ENCODE measurements at regions not wholly inside any gene's neighbourhood (a gene's known extent, or its start where the extent isn't known, plus 50 kb on each side); places are given as distances from the start of the nearest gene placed in this dataset.

- Histone ChIP-seq H3K4me1 (ENCODE audit: control insufficient read depth, extremely low read depth, insufficient read depth, low read length) (no peaks in the 10 kb centered on the region), H3K36me3 (ENCODE audit: control insufficient read depth in 2 of 2, extremely low read depth in 1 of 2, insufficient read depth in 2 of 2, low read length in 2 of 2) (no peaks in the 10 kb centered on the region), H3K27me3 (ENCODE audit: control insufficient read depth in 2 of 2, insufficient read depth in 2 of 2, low read length in 2 of 2) (no peaks in the 10 kb centered on the region), H3K9me3 (replicated peaks; ENCODE audit: control insufficient read depth, insufficient read depth, low read length) (peaks cover 6% of the 10 kb centered on the region), H3K79me2 (ENCODE audit: control insufficient read depth, insufficient read depth, low read length) (no peaks in the 10 kb centered on the region), H4K20me1 (replicated peaks; ENCODE audit: control insufficient read depth, extremely low read depth, insufficient read depth, low read length) (no peaks in the 10 kb centered on the region), H3K9ac (replicated peaks; ENCODE audit: extremely low read depth, insufficient read depth, low read length) (no peak overlapping the region), H3K9me1 (replicated peaks; ENCODE audit: control insufficient read depth, extremely low read depth, insufficient read depth, low read length) (no peaks in the 10 kb centered on the region), H3K4me3 (replicated peaks in 1 of 3; ENCODE audit: insufficient read depth in 1 of 3, low read depth in 1 of 3, low read length in 3 of 3) (no peak overlapping the region), H3K4me2 (ENCODE audit: insufficient read depth, low read length) (no peak overlapping the region), H2AFZ (ENCODE audit: low read depth, low read length) (no peak overlapping the region), H3K27ac (ENCODE audit: insufficient read depth, low read depth, low read length) (no peak overlapping the region)
- dilution Hi-C loops (cut with MboI; ENCODE audit: extremely low pct_ligation_motif_present, low sequenced_read_pairs) = no loop called here
- BruUV-seq (replicated peaks) = no TSS peak
- TF ChIP-seq JUN (IDR thresholded peaks at IDR 0.05; ENCODE audit: borderline replicate concordance, insufficient read depth, insufficient read length, low read depth) (no peak), EZH2 (IDR thresholded peaks at IDR 0.05; ENCODE audit: borderline replicate concordance, low read depth, low read length, severe bottlenecking) (no peak), POLR2AphosphoS5 (IDR thresholded peaks at IDR 0.05; ENCODE audit: insufficient read depth, low read depth, low read length) (no peak), POLR2A (IDR thresholded peaks at IDR 0.05; ENCODE audit: low read depth, low read length) (no peak), FOS (IDR thresholded peaks at IDR 0.05; ENCODE audit: borderline replicate concordance, insufficient read depth, low read length) (no peak), MYC (IDR thresholded peaks at IDR 0.05; ENCODE audit: low read depth, low read length) (no peak), GATA2 (IDR thresholded peaks at IDR 0.05; ENCODE audit: insufficient read depth, insufficient read length, low read depth, low read length) (no peak), CTCF (IDR thresholded peaks at IDR 0.05; ENCODE audit: extremely low read depth in 1 of 2, insufficient read depth in 1 of 2, low read depth in 1 of 2, low read length in 2 of 2) (no peak), MAX (IDR thresholded peaks at IDR 0.05; ENCODE audit: insufficient read depth, insufficient read length) (no peak)
- POLR2A ChIA-PET = no interaction called here
- CTCF ChIA-PET = no interaction called here
- DNase-seq (ENCODE audit: low read depth, low spot score) (no peak), FAIRE-seq (no peak)
- intact Hi-C loops (cut with micrococcal nuclease) = no loop called here
Measured at GRCh38 chr11:101323997-101324396, 194.4 kb upstream of the PGR start.
